HG03460 (cell line): ENCODE measurements at regions not wholly inside any gene's neighbourhood (a gene's known extent, or its start where the extent isn't known, plus 50 kb on each side); places are given as distances from the start of the nearest gene placed in this dataset.

Experiments
- ATAC-seq: cut with Tn5 transposase; IDR thresholded peaks from one replicate; pipeline ENCODE4 v1.9.1; 2021; ENCODE audit not compliant: unreplicated experiment

GRCh38 chrX:69365349-69365748 is 138.8 kb upstream of the NALF2 start:
- no peak for ATAC-seq

- ATAC-seq: peak; percentile 68
Measured at GRCh38 chrX:69362856-69363255, 141.3 kb upstream of the NALF2 start.

- no peak for ATAC-seq
Measured at GRCh38 chrX:69362354-69362753, 141.8 kb upstream of the NALF2 start.

- no peak for ATAC-seq
Measured at GRCh38 chrX:69361311-69361845, 142.7 kb upstream of the NALF2 start.

- no peak for ATAC-seq
Measured at GRCh38 chrX:69357317-69357716, 146.8 kb upstream of the NALF2 start.

GRCh38 chrX:69324851-69325250 is 159.6 kb upstream of the PJA1 start:
- no peak for ATAC-seq

GRCh38 chrX:69323786-69324720 is 158.8 kb upstream of the PJA1 start:
- no peak for ATAC-seq

GRCh38 chrX:69321789-69322188 is 156.5 kb upstream of the PJA1 start:
- ATAC-seq: no peak

- no peak for ATAC-seq
Measured at GRCh38 chrX:69321006-69321655, 155.9 kb upstream of the PJA1 start.

- no peak for ATAC-seq
Measured at GRCh38 chrX:69320116-69320515, 154.9 kb upstream of the PJA1 start.

GRCh38 chrX:69319376-69319775 is 154.1 kb upstream of the PJA1 start:
- no peak for ATAC-seq

GRCh38 chrX:69318651-69319340 is 153.5 kb upstream of the PJA1 start:
- no peak for ATAC-seq

- ATAC-seq: no peak
Measured at GRCh38 chrX:69317721-69318120, 152.5 kb upstream of the PJA1 start.

GRCh38 chrX:69314436-69315348 is 149.4 kb upstream of the PJA1 start:
- ATAC-seq: no peak

GRCh38 chrX:69313617-69314290 is 148.5 kb upstream of the PJA1 start:
- no peak for ATAC-seq

- no peak for ATAC-seq
Measured at GRCh38 chrX:69311936-69312670, 146.8 kb upstream of the PJA1 start.

- ATAC-seq: no peak
Measured at GRCh38 chrX:69309074-69309792, 144.0 kb upstream of the PJA1 start.

- ATAC-seq: no peak
Measured at GRCh38 chrX:69307756-69308155, 142.5 kb upstream of the PJA1 start.

GRCh38 chrX:69307029-69307428 is 141.8 kb upstream of the PJA1 start:
- ATAC-seq: no peak
